Anterior cingulate cortex (tissue), 58 donors: ENCODE measurements at regions not wholly inside any gene's neighbourhood (a gene's known extent, or its start where the extent isn't known, plus 50 kb on each side); places are given as distances from the start of the nearest gene placed in this dataset.
"Not testable (repeated sequence)": the region's sequence is repeated elsewhere in the genome, so short reads cannot be mapped to it uniquely, and the experiment has no call there.

Experiments
- DNase-seq, 58 donors: peaks; one replicate each; lab custom pipeline; 2025; lab: John Stamatoyannopoulos, UW

GRCh38 chr4:165813606-165814005 lies 59.4 kb upstream of the TLL1 start:
- no peak for DNase-seq

- DNase-seq, result no peak
Observed at GRCh38 chr4:165814256-165815020, 58.6 kb upstream of the TLL1 start.

- DNase-seq, result not testable (repeated sequence)
Observed at GRCh38 chr4:165819126-165819525, 53.9 kb upstream of the TLL1 start.
